IMR-90 (cell line): ENCODE measurements at regions not wholly inside any gene's neighbourhood (a gene's known extent, or its start where the extent isn't known, plus 50 kb on each side); places are given as distances from the start of the nearest gene placed in this dataset.

Source experiments
- ATAC-seq: fragments of 200-7000 bp; cut with Tn5 transposase; 2 replicates; pipeline ENCODE4 v1.9.1; 2020; ENCODE audit warnings: low read depth, mild to moderate bottlenecking, moderate library complexity
- BruUV-seq: library from RNA; stranded (reverse); fragments of 400-500 nt; replicated peaks from 2 replicates; lab custom pipeline; 2021; lab: Mats Ljungman, UMichigan
- CTCF ChIA-PET: fragments of 300-600 bp; formaldehyde crosslinking; extraction: SDS; loops from one replicate; lab custom pipeline; 2021; ENCODE audit warnings: antibody characterized with exemption; lab: Yijun Ruan, JAX
- POLR2A ChIA-PET: fragments of 300-600 bp; sonication (Branson Sonifier 250); formaldehyde crosslinking; loops from one replicate; lab custom pipeline; 2022; ENCODE audit warnings: antibody characterized with exemption; ENCODE audit not compliant: unreplicated experiment; lab: Charles Lee
- DNase-seq: peaks from one replicate; pipeline ENCODE4 v3.0.0; 2013
- H2AFZ ChIP-seq: replicated peaks from 2 replicates; pipeline ENCODE3; 2013; ENCODE audit warnings: low read length, mild to moderate bottlenecking; ENCODE audit not compliant: poor library complexity
- H2AK5ac ChIP-seq: 2 replicates; pipeline ENCODE4 v1.6.1; 2013; ENCODE audit warnings: low read depth, low read length, inconsistent platforms
- H2AK9ac ChIP-seq: replicated peaks from 2 replicates; pipeline ENCODE3; 2013; ENCODE audit warnings: mild to moderate bottlenecking, low read depth, low read length, moderate library complexity; ENCODE audit not compliant: poor library complexity
- H2BK120ac ChIP-seq: 2 replicates; pipeline ENCODE4 v1.6.1; 2013; ENCODE audit warnings: low read depth, low read length, inconsistent platforms
- H2BK15ac ChIP-seq: 3 replicates; pipeline ENCODE4 v1.6.1; 2013; ENCODE audit warnings: low read depth, low read length, inconsistent platforms
- H2BK20ac ChIP-seq: 2 replicates; pipeline ENCODE4 v1.6.1; 2013; ENCODE audit warnings: low read depth, mild to moderate bottlenecking, inconsistent platforms, low read length, moderate library complexity
- H2BK5ac ChIP-seq: 2 replicates; pipeline ENCODE4 v1.6.1; 2013; ENCODE audit warnings: mild to moderate bottlenecking, low read depth, low read length, inconsistent platforms; ENCODE audit not compliant: poor library complexity, severe bottlenecking
- H3K14ac ChIP-seq: replicated peaks from 2 replicates; pipeline ENCODE4 v1.6.1; 2013; ENCODE audit warnings: low read depth, low read length, inconsistent platforms
- H3K18ac ChIP-seq: 2 replicates; pipeline ENCODE4 v1.6.1; 2013; ENCODE audit warnings: low read depth, low read length, control low read depth
- H3K23ac ChIP-seq: 2 replicates; pipeline ENCODE4 v1.6.1; 2013; ENCODE audit warnings: low read depth, low read length, inconsistent platforms
- H3K27ac ChIP-seq: 2 replicates; pipeline ENCODE4 v1.5.1; 2013; ENCODE audit warnings: mild to moderate bottlenecking, control low read depth, low read length; ENCODE audit not compliant: insufficient read depth
- H3K27me3 ChIP-seq: 2 replicates; pipeline ENCODE4 v1.6.1; 2013; ENCODE audit warnings: low read length; ENCODE audit not compliant: control insufficient read depth, insufficient read depth
- H3K36me3 ChIP-seq: 2 replicates; pipeline ENCODE4 v1.6.1; 2013; ENCODE audit warnings: low read length, mixed read lengths; ENCODE audit not compliant: control insufficient read depth, insufficient read depth
- H3K4ac ChIP-seq: 2 replicates; pipeline ENCODE4 v1.6.1; 2013; ENCODE audit warnings: low read depth, low read length, inconsistent platforms
- H3K4me1 ChIP-seq: 2 replicates; pipeline ENCODE4 v1.6.1; 2013; ENCODE audit warnings: low read length, mixed read lengths; ENCODE audit not compliant: control insufficient read depth, insufficient read depth
- H3K4me2 ChIP-seq: 2 replicates; pipeline ENCODE4 v1.6.1; 2013; ENCODE audit warnings: low read depth, mild to moderate bottlenecking, control low read depth, low read length, moderate library complexity
- H3K4me3 ChIP-seq: 2 replicates; pipeline ENCODE4 v1.5.1; 2013; ENCODE audit warnings: low read depth, mild to moderate bottlenecking, control low read depth, low read length, moderate library complexity; ENCODE audit not compliant: insufficient read depth
- H3K56ac ChIP-seq: 2 replicates; pipeline ENCODE4 v1.6.1; 2013; ENCODE audit warnings: low read length, inconsistent platforms; ENCODE audit not compliant: insufficient read depth; ENCODE audit errors: extremely low read depth
- H3K79me1 ChIP-seq, 2 experiments: 2 replicates each; pipeline ENCODE4 v1.6.1; 2013; ENCODE audit warnings: low read length in 2 of 2, inconsistent platforms in 1 of 2, low read depth in 1 of 2
- H3K9ac ChIP-seq: 2 replicates; pipeline ENCODE4 v1.6.1; 2013; ENCODE audit warnings: low read depth, low read length, control low read depth
- H3K9me1 ChIP-seq: 2 replicates; pipeline ENCODE4 v1.6.1; 2013; ENCODE audit warnings: low read length, inconsistent platforms; ENCODE audit not compliant: insufficient read depth
- H3K9me3 ChIP-seq: 2 replicates; pipeline ENCODE4 v1.6.1; 2013; ENCODE audit warnings: low read length; ENCODE audit not compliant: control insufficient read depth, insufficient read depth
- H4K20me1 ChIP-seq: 2 replicates; pipeline ENCODE4 v1.6.1; 2013; ENCODE audit warnings: low read length, inconsistent platforms; ENCODE audit not compliant: insufficient read depth
- H4K5ac ChIP-seq: 2 replicates; pipeline ENCODE4 v1.6.1; 2013; ENCODE audit warnings: mild to moderate bottlenecking, low read depth, low read length, control low read depth
- H4K8ac ChIP-seq, 2 experiments: 2 replicates each; pipeline ENCODE4 v1.6.1; 2013; ENCODE audit warnings: low read depth in 2 of 2, low read length in 2 of 2, control low read depth in 1 of 2, inconsistent platforms in 1 of 2
- H4K91ac ChIP-seq: 2 replicates; pipeline ENCODE4 v1.6.1; 2013; ENCODE audit warnings: low read depth, low read length, inconsistent platforms; ENCODE audit not compliant: insufficient read depth
- CEBPB ChIP-seq: IDR thresholded peaks from 2 replicates; pipeline ENCODE4 v1.6.1; 2012; ENCODE audit warnings: low read depth, low read length, improper control_type of control experiment
- POLR2A ChIP-seq: IDR thresholded peaks from 2 replicates; pipeline ENCODE4 v1.6.1; 2012; ENCODE audit warnings: mild to moderate bottlenecking, low read depth, low read length
- SMC3 ChIP-seq: fragments of 150-350 bp; IDR thresholded peaks from 2 replicates; pipeline ENCODE4 v1.6.1; 2016; ENCODE audit warnings: low read depth, mild to moderate bottlenecking, antibody characterized with exemption, low read length, moderate library complexity
- WGBS, 2 experiments: methylation state at CpG; one replicate each; pipeline versions ENCODE4 v1.1.5 to v1.1.7; 2013; ENCODE audit warnings: missing lambda C conversion rate in 2 of 2; ENCODE audit not compliant: insufficient read length in 1 of 2; ENCODE audit errors: extremely low coverage in 2 of 2; 5-methylcytosine and 5-hydroxymethylcytosine counted together
- dilution Hi-C: fragments of 300-500 bp; cut with HindIII; formaldehyde crosslinking; loops from one replicate; pipeline ENCODE4 v1.14.3; 2018; ENCODE audit warnings: low sequenced_read_pairs; ENCODE audit not compliant: unreplicated experiment
- in situ Hi-C: fragments of 300-500 bp; cut with MboI; formaldehyde crosslinking; loops from 3 replicates; pipeline ENCODE4 v1.14.3; 2019; ENCODE audit warnings: low sequenced_read_pairs, inconsistent platforms, mixed read lengths
- intact Hi-C: fragments of 100-400 bp; cut with micrococcal nuclease; formaldehyde crosslinking; loops from 2 replicates; pipeline ENCODE4 v1.10.0; 2022

GRCh38 chr2:198440833-198441232 lies 636.4 kb downstream of the PLCL1 start:
- Histone ChIP-seq H3K9me1 (no peaks in the 10 kb centered on the region), H3K4me3 (no peak overlapping the region), H3K14ac (no peak overlapping the region), H3K4ac (no peak overlapping the region), H2BK5ac (no peak overlapping the region), H3K9me3 (no peaks in the 10 kb centered on the region), H3K18ac (no peak overlapping the region), H4K8ac (no peak overlapping the region), H4K91ac (no peak overlapping the region), H3K4me1 (no peaks in the 10 kb centered on the region), H3K56ac (no peak overlapping the region), H3K4me2 (no peak overlapping the region), H3K36me3 (no peaks in the 10 kb centered on the region), H2BK20ac (no peak overlapping the region), H4K20me1 (no peaks in the 10 kb centered on the region), H3K27ac (no peak overlapping the region), H3K79me1 (no peaks in the 10 kb centered on the region), H2AK9ac (no peak overlapping the region), H3K27me3 (no peaks in the 10 kb centered on the region), H2BK15ac (no peak overlapping the region), H2BK120ac (no peak overlapping the region), H2AK5ac (no peak overlapping the region), H3K23ac (no peak overlapping the region), H4K5ac (no peak overlapping the region), H3K9ac (no peak overlapping the region), H2AFZ (no peak overlapping the region)
- WGBS, 2 experiments: no CpG with 5 or more reads among the region's 2 CpGs
- no peak for ATAC-seq
- CTCF ChIA-PET: no interaction called here
- no TSS peak for BruUV-seq
- DNase-seq: no peak
- POLR2A ChIA-PET: no interaction called here
- TF ChIP-seq SMC3 (no peak), POLR2A (no peak), CEBPB (no peak)
- dilution Hi-C loops: no loop called here
- in situ Hi-C loops: no loop called here
- intact Hi-C loops: no loop called here
